DOHH2 (cell line): ENCODE measurements at regions not wholly inside any gene's neighbourhood (a gene's known extent, or its start where the extent isn't known, plus 50 kb on each side); places are given as distances from the start of the nearest gene placed in this dataset.

ENCODE experiments used
- EZH2phosphoT487 ChIP-seq: fragments of 200-600 bp; sonication (generic); IDR thresholded peaks from 2 replicates; pipeline ENCODE4 v1.6.1; 2017; ENCODE audit warnings: borderline replicate concordance, mild to moderate bottlenecking, antibody characterized with exemption, low read length, moderate library complexity, mixed read lengths
- TF ChIP-seq, protein P1 (sequence below): fragments of 200-600 bp; sonication (generic); IDR thresholded peaks from one replicate; pipeline ENCODE4 v1.5.1; 2014; ENCODE audit warnings: antibody characterized with exemption, mild to moderate bottlenecking, low read depth, low read length; ENCODE audit not compliant: poor library complexity, severe bottlenecking

DNA sequence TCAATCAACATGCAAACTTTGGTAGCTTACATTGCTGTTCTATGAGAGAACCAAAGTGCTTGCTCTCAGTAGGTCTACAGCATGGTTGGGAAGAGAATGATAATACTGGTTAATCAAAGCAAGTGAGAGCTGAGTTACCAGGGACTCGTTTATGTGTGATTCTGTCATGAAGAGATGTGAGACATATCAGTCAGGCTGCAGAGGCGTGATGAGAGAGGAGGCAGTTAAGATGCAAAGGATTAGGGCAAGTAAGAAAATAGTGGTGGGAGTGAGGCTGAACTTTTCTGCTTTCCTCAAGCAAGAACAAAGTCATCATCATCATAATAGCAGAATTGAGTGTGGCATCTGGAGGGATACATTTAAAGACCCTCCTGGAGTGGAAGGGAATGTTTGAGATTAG, 86.5 kb downstream of the RPS12 start:
- TF ChIP-seq, protein P1, sequence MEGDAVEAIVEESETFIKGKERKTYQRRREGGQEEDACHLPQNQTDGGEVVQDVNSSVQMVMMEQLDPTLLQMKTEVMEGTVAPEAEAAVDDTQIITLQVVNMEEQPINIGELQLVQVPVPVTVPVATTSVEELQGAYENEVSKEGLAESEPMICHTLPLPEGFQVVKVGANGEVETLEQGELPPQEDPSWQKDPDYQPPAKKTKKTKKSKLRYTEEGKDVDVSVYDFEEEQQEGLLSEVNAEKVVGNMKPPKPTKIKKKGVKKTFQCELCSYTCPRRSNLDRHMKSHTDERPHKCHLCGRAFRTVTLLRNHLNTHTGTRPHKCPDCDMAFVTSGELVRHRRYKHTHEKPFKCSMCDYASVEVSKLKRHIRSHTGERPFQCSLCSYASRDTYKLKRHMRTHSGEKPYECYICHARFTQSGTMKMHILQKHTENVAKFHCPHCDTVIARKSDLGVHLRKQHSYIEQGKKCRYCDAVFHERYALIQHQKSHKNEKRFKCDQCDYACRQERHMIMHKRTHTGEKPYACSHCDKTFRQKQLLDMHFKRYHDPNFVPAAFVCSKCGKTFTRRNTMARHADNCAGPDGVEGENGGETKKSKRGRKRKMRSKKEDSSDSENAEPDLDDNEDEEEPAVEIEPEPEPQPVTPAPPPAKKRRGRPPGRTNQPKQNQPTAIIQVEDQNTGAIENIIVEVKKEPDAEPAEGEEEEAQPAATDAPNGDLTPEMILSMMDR: no peak
- TF ChIP-seq EZH2phosphoT487: no peak
